Spleen (tissue), 7 donors: ENCODE measurements at regions not wholly inside any gene's neighbourhood (a gene's known extent, or its start where the extent isn't known, plus 50 kb on each side); places are given as distances from the start of the nearest gene placed in this dataset.

Source experiments
- CTCF ChIP-seq, 11 experiments: fragments of 200-600 bp in 7 of 11; fragments of 450-650 bp in 4 of 11; sonication (generic) in 4 of 11; IDR thresholded peaks in 8 of 11; conservative IDR thresholded peaks in 3 of 11; 1 replicate in 7 of 11; 2 replicates in 4 of 11; pipeline versions ENCODE4 v1.4.0 to v1.8.0; 2016 to 2021; ENCODE audit warnings: antibody characterized with exemption in 11 of 11, inconsistent platforms in 4 of 11, mild to moderate bottlenecking in 1 of 11
- POLR2A ChIP-seq, 3 donors: fragments of 450-650 bp; IDR thresholded peaks; one replicate each; pipeline ENCODE4 v1.5.1; 2017; ENCODE audit warnings: antibody characterized with exemption in 3 of 3, mild to moderate bottlenecking in 1 of 3
- donor health status: DM: no; HTN: no; CAD: no; lungs with moderate emphysema.
- donor health status: DM: no; HTN: no; CAD: no.
- donor health status: DM: no; HTN: no; CAD: no.

DNA sequence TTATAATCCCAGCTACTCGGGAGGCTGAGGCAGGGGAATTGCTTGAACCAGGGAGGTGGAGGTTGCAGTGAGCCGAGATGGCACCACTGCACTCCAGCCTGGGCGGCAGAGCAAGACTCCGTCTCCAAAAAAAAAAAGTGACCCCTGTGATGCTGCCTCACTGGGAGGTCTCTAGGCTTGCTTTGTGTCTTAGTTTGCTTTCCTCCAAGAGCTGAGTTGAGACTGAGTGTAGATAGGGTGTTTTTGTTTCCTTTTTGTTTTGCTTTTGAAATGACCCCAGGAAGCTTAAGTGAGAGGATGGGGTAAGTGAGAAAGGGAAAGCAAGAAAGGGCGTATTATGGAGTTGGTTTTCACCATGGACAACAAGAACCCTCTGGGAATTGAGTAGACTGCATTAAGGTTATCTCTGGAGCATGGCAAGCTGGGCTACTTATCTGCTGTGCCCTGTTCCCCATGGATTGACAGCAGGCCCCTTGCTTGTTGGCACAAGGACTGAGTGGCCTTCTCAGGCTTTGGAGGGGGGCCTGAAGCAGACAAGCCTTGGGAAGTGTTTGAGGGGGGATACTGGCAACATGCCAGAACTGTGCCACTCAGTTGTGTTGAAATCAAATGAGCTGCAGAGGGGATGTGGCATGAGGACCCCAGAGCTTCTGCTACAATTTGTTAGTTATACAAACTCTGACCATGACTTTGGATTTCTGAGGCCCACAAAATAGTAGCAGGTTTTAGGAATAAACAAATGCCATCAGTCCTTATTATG is 300.6 kb upstream of the C11orf87 start:
- TF ChIP-seq POLR2A (IDR thresholded peaks at IDR 0.05): no peak
- no peak for TF ChIP-seq CTCF (IDR thresholded peaks at IDR 0.05 in 8 of 11, conservative IDR thresholded peaks at IDR 0.05 in 3 of 11)
